CD4-positive, alpha-beta T cell treated with Interleukin-15 for 4 hours (primary cell): ENCODE measurements at regions not wholly inside any gene's neighbourhood (a gene's known extent, or its start where the extent isn't known, plus 50 kb on each side); places are given as distances from the start of the nearest gene placed in this dataset.
"Not testable (repeated sequence)": the region's sequence is repeated elsewhere in the genome, so short reads cannot be mapped to it uniquely, and the experiment has no call there.

Experiments
- DNase-seq: peaks from one replicate; pipeline ENCODE4 v3.0.0-alpha.2; 2020; ENCODE audit warnings: low spot score

GRCh38 chr2:236348279-236348678 lies 84.1 kb upstream of the ASB18 start:
- DNase-seq = no peak

GRCh38 chr2:236348976-236349375 lies 84.8 kb upstream of the ASB18 start:
- no peak for DNase-seq

DNA sequence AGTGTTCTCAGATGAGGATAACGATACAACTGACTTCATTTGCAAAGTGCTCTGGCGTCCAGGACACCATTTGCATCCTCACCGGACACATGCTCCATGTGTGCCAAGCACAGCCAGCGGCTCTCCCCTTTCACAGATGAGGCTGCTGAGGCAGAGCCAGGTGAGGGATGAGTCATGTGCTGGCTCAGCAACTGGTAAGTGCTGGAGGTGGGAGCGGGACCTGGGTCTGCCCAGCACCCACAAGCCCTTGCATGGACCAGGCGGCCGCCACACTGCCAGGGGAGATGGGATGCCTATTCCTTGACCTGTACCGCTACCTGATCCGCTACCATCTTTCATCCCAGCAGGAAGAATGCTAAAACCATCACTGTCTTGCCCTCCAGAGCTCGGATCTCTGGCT lies 86.2 kb upstream of the ASB18 start:
- no peak for DNase-seq

DNA sequence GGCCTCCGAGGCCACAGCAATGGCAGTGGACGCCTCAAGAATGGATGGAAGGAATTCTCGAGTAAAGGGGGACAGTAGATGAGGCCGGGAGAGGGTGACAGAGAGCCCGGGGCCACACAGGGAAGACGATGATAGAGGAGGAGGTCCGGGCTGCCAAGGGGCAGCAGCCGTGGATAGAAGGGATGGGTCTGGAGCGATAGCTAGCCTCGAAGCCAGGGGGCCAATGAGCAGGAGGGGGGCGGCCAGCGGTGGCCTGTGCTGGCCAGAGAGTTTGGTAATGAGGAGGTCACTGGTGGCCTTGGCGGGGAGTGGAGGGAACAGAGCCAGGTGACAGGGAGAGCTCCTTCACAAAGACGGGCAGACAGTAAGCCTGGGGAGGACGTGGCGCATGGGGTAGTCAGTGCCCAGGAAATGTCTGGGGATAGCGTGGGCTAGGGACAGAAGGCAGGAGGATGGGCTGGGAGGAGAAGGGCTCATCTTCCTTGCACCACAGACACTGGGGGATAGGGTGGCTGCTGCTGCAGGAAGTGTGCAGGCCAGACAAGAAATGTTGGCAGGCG lies 87.8 kb upstream of the ASB18 start:
- DNase-seq = no peak

- DNase-seq = peak; percentile 47
These were observed 88.8 kb upstream of the ASB18 start for GRCh38 chr2:236352761-236353593.

DNA sequence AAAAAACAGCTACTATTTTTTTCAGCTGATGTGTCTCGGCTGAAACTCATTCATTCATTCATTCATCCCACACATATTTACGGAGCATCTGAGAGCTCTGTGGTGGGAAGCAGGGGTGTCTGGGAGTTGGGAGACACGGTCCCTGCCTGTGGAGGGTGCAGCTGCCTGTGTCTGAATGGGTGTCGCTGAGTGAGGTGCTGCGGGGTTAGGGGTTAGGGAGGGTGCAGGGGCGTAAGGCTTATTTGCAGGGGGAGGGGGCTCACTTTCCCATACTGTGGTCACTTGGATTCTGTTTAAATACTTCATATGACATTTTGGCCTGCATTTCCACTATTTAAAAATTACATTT lies 89.4 kb upstream of the ASB18 start:
- no peak for DNase-seq

DNA sequence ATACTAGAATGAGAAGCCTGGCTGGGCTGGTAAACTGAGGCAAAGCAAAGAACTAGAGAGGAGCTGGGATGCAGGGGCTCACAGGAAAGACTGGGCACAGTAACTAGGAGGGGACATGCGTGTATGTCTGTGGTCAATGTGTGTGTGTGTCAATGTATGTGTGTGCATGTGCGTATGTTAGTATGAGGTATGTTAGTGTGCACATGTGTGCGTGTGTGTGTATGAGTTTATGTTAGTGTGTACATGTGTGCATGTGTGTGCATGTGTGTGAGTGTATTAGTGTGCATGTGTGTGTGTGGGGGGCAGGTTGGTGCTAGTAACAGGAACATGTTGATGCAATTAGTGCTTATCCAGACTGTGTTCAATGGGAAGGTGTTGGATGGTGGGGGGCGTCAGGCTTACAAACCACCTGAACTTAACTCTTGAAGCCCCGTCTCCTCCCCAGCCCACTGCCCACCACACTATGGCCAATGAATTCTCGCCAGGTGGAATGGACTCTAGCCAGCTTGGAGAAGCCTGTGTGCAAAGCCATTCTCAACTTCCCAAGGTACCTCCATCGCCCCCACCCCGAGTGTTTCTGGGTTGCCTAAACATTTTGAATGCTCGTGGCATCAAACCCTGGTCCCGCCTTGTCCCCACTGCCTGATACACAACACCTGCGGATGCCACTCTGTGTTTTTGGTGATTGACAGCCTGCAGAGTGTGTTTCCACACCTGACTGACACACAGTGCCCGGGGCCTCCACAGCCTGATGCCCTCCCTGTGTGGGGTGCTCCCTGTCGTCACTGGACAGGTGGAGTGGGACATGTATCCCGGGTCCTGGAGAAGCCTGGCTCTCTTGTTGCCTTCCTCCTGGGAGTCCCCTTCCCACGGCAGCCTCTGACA lies 90.1 kb upstream of the ASB18 start:
- DNase-seq = no peak

DNA sequence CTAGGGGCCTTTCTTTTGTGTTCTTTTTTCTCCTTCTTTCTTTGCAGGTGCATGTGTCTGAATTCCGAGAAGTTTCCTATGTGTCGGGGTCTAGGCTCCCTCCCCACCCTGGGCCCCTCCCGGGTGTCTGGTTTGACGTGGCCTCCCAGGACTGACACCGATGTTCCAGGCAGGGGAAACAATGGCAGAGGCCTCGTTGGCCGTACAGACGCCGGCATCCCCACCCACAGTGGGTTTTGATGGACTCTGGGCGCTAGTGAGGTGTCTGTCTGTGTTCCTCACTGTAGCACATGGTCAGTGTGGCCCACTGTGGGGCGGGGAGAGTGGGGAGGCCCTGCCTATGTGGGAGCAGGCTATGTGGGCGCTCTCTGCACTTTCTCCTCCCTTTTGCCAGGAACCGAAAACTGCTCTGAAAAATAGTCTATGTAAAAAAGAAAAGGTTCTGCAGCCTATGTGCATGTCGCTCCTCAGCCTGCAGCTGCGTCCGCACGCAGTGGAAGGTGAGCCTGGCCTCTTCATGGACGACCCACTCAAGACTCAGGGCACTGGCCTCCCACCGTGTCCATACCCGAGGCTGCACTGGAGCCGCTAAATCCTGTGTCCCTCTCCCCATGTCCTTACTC lies 90.9 kb upstream of the ASB18 start:
- DNase-seq = no peak

DNA sequence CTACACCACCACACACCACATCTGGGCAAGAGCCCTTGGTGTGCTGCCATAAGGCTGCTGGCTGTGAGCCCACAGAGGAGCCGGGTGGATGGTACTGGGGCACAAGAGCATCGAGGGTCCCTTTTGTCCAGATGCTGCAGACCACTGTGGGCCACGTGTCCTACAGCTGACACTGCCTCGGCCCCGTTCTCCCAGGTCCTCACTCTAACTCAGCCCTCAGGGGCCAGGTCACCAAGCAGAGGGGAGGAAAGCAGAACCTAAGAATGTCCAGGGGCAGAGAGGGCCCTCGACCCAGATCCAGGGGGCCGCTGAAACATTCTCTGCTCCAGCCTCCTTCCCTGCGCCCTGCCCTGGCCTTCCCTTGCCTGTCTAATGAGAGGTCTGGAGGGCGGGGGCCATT lies 91.7 kb upstream of the ASB18 start:
- no peak for DNase-seq

DNA sequence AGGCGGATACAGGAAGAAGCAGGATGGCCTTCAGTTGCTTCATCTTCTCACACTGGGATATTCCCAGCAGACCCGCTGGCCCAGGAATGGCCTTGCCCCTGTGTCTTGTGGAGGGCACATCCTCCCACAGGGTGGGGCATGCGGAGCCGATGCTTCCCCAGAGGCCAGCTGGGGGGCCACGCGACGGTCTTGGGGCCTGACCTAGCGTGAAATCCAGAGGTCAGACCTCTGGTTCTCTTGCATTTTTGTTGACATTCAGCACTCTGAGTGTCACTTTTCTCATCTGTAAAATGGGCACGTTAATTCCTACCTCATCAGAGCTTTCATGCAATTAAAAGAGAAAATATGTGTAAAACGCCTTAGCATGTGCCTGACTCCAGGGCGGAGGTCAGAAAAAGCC lies 92.1 kb upstream of the ASB18 start:
- DNase-seq = not testable (repeated sequence)

DNA sequence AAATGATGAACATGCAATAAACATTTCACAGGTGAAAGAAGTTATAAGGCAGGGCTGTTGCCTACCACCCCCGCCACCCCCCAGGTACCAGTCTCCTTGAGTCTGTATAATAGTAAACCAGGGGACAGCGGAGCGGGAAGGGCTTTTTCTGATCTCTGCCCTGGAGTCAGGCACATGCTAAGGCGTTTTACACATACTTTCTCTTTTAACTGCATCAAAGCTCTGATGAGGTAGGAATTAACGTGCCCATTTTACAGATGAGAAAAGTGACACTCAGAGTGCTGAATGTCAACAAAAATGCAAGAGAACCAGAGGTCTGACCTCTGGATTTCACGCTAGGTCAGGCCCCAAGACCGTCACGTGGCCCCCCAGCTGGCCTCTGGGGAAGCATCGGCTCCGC lies 94.3 kb upstream of the ASB18 start:
- DNase-seq = not testable (repeated sequence)

DNA sequence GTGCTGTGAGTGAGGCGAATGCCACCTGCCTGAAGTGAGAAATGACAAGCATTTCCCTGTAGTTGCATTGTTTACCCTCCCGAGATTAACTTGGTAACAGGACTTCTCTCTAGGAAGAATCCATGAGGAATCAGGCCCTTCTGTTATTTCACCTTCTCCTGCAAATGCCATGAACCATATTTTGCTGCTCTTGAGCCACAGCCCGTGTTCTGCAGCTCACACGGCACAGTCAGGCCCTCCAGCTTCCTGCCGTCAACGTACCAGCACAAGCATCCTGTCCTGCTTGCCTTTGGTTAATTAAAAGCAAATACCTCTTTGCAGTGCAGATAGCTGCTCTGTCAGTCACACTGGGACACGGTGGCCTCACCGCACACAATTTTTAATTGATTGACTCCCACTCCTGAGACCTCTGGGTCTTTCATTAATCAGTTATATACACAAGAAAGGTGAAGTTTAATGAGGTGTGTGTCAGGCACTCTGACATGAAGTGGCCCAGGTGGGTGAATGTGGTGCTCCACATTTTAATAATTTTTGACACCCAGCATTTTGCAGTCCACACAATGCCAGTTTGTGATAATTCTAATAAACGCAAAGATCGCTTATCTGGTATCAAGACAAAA lies 95.3 kb upstream of the ASB18 start:
- no peak for DNase-seq

GRCh38 chr2:236360496-236360895 lies 96.3 kb upstream of the ASB18 start:
- DNase-seq = no peak

DNA sequence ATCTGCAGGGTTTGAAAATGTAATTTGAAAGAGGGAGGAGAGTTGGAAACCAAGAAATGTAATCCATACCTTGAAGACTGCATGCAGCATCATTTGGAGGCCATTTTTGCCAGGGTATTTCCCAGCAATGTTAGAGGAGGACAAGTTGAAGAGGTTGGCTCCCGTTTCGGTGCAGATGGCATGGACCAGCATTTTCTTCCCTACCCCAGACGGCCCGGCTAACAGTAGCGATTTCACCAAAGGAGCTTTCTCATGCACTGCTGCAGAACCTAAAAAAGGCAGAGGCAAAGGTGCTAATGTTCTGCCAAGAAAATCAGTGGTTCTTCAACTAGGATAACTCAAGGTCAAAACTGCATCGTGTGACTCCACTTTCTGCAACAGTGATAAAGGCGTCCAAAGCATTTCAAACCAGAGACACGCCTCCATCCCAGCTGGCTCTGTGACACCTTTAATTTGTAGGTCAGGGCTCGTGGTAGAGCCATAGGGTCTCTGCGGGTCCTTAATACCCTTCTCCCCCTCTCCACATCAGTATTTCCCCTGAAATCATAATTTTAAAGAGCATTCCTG lies 99.6 kb upstream of the ASB18 start:
- no peak for DNase-seq

DNA sequence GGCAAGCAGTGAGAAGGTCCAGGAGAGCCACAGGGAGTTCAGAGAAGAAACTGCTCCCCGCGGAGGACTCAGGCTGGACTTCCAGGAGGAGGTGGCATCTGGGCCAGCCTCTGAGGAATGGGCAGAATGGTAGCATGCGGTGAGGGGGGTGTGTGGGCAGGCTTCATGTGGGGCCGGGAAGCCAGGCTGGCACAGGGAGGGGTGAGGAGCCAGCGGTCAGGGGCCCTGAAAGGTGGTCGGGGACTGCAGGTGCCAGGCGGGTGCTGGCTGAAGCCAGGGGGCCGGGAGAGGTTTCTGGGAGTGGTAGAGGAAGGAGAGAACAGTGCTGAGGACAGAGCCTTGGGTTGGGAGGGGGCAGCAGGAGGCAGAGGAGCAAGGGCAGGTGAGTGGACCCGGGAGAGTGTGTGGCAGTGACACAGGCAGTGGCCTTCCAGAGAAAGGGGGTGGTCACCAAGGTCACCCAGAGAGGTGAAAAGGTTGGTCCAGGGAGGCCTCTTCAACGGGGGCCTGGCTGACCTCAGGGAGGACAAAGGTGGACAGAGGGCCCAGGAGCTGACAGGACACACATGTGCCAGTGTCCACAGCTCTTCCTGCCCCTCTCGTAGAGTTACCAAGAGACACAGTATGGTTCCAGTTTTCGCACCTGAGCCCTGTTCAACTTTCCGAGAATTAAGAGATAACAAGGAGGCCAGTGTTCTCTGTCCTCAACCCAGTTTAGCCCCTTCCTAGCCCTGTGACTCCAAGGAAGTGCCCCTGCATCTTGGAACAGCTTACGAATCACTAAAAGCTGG lies 101.2 kb upstream of the ASB18 start:
- no peak for DNase-seq

DNA sequence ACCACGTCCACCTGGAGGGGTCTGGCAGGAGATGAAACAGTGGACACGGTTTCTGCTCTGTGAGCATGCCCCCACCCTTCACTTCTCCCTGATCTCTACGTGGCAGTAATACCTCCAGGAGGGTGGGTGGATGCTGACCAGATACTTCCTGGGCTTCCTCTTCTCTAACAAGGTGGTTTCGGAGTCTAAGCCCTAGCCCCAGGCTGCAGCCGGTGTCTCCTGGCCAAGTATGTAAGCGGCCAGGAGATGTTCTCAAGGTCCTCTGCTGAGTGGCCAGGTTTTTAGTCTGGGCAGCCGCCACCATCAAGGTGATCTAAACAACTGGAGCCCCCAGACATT lies 101.8 kb upstream of the ASB18 start:
- no peak for DNase-seq

- peak; percentile 20 for DNase-seq
These were observed 102.2 kb upstream of the ASB18 start for GRCh38 chr2:236366397-236366796.

- DNase-seq = no peak
These were observed 103.5 kb upstream of the ASB18 start for GRCh38 chr2:236367506-236368289.

DNA sequence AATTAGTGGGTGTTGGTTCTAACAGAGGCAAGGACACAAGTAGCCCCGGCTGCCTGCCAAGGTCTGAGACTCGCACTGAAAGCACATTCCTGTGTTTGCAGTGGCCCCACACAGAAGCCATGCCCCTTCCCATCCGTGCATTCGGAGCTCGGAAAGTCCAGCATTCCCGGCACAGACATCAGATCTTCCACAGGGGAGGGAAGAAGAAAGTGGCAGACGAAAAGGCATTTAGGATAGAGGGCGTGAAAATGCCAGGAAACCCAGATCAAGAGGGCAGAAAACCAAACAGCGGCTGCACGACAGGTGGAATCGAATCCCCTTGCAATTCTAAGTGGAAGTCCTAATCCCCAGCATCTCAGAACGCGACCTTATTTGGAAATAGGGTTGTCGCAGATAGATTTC lies 105.5 kb upstream of the ASB18 start:
- no peak for DNase-seq

DNA sequence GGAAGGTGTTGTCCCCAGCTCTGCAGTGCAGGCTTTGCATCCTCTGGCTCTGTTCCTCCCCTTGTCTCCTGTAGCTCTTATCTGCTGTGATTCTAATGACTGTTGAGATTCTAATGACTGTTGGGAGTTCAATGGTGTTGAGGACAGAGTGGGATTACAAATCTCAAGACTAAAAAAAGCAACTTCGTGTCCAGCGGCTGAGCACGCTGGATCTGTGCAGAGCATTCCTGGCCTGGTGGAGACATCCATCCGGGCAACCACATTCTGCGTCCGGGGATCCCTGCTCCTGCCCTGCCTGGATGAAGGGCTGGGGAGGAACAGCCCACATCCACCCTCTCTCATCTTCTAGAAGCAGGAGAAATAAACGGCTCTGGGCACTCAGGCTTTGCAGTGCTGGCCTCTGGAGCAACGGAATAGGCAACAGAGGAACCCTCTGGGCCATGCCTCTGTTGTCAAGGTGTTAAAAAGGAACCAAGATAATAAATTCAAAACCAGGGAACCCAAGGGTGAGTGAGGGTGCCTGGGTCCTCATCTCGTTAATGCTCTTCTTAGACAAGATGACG lies 106.7 kb upstream of the ASB18 start:
- no peak for DNase-seq
